NCI-H345 (cell line): ENCODE measurements at regions not wholly inside any gene's neighbourhood (a gene's known extent, or its start where the extent isn't known, plus 50 kb on each side); places are given as distances from the start of the nearest gene placed in this dataset.
"Not testable (repeated sequence)": the region's sequence is repeated elsewhere in the genome, so short reads cannot be mapped to it uniquely, and the experiment has no call there.

Experiments
- DNase-seq: peaks from one replicate; lab custom pipeline; 2025; lab: John Stamatoyannopoulos, UW

DNA sequence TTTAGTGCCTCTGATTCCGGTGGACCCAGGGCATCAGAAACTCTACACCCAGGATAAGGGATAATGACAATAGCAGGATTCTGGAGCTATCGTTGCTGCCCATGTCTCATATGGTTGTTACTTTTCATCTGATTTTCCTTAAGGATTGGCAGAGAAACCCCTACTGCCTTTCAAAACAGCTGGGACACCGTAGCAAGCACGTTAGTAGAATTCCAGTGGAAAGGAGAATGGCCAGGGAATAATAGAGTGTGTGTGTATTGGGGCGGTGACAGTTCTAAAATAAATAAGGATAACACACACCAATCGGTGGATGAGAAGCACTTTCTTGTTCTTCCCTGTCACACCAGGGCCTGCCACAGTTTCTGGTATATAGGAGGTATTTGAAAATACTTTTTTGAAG lies 251.8 kb downstream of the HAPSTR1 start:
- no peak for DNase-seq

DNA sequence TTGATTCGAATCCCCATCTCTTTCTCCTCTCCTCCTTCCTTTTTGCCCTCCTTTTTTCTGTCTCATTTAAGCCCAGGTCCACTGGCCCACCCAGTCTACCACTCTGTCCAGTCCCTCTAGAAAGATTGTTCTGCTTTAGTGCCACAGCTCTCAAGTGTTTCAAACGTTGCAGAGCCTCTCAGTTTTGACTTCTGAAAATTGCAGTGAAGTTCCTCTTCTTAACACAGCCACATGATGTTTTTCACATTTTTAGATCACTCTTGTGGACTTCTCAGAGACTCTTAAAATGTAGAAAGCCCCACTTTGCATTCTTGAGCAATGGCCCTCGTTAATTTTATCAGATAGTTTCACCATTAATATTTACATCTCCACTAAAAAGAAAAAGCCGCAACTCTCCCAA lies 253.1 kb downstream of the HAPSTR1 start:
- no peak for DNase-seq

DNA sequence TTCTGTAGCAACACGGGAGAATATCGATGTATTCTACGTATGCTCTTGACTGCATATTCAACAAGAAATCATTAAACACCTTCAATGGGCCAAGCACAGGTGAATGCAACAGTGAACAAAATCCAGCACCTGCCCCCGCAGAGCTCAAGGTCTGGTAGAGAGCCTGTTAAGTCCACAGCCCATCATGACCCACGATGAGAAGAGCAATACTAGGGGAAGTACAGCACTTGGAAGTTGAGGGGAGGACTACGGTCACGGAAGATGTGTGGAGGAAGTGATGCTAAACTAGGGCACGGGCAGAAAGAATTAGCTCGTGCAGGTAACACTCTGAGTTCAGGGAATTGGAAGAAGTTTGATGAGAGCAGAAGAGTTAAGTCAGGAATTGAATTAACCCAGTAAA lies 253.6 kb downstream of the HAPSTR1 start:
- no peak for DNase-seq

DNA sequence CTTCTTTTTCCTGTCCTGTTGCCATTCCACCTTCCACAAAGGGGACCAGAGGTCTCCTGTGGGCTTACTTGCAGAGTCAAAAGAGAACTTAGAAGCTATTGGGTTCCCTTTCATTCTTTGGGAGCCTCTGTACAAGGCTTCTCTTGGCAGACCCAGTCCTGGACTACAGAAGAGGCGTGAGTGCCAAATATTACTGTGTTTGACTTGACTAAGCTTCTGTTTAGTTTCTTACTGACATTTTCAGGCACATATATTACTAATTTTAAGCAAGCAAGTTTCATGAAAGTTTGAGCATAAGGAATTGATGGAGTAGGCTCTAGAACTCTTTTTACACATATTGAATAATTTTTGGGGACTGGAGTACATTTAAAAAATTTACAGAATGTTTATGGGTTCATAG lies 254.4 kb downstream of the HAPSTR1 start:
- no peak for DNase-seq

DNA sequence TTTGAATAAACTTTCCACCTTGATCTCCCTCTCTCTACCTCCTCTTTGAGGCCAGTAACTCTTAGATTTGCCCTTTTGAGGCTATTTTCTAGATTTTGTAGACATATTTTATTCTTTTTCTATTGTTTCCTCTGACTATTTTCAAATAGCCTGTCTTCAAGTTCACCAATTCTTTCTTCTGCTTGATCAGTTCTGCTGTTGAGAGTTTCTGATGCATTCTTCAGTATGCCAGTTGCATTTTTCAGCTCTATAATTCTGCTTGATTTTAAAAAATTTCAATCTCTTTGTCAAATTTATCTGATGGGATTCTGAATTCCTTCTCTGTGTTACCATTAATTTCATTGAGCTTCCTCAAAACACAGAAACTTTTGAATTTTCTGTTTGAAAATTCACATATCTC lies 257.5 kb downstream of the HAPSTR1 start:
- no peak for DNase-seq

DNA sequence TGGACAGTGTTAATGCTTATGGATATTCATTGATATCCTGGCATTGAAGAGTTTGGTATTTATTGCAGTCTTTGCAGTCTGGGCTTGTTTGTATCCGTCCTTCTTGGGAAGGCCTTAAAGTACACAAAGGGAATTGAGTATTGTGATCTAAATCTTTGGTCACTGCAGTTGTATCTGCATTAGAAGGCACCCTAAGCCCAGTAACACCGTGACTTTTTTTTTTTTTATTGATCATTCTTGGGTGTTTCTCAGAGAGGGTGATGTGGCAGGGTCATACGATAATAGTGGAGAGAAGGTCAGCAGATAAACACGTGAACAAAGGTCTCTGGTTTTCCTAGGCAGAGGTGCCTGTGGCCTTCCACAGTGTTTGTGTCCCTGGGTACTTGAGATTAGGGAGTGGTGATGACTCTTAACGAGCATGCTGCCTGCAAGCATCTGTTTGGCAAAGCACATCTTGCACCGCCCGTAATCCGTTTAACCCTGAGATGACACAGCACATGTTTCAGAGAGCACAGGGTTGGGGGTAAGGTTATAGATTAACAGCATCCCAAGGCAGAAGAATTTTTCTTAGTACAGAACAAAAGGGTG lies 258.0 kb downstream of the HAPSTR1 start:
- not testable (repeated sequence) for DNase-seq

DNA sequence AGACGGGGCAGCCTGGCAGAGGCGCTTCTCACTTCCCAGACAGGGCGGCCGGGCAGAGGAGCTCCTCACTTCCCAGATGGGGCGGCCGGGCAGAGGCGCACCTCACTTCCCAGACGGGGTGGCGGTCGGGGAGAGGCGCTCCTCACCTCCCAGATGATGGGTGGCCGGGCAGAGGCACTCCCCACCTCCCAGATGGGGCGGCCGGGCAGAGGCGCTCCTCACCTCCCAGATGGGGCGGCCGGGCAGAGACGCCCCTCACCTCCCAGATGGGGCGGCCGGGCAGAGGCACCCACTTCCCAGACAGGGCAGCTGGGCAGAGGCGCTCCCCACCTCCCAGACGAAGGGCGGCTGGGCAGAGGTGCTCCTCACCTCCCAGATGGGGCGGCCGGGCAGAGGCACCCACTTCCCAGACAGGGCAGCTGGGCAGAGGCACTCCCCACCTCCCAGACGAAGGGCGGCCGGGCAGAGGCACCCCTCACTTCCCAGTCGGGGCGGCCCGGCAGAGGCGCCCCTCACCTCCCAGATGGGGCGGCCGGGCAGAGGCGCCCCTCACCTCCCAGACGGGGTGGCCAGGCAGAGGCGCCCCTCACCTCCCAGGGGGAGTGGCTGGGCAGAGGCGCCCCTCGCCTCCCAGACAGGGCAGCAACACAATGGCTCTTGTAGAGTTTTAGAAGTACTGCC lies 258.8 kb downstream of the HAPSTR1 start:
- not testable (repeated sequence) for DNase-seq

DNA sequence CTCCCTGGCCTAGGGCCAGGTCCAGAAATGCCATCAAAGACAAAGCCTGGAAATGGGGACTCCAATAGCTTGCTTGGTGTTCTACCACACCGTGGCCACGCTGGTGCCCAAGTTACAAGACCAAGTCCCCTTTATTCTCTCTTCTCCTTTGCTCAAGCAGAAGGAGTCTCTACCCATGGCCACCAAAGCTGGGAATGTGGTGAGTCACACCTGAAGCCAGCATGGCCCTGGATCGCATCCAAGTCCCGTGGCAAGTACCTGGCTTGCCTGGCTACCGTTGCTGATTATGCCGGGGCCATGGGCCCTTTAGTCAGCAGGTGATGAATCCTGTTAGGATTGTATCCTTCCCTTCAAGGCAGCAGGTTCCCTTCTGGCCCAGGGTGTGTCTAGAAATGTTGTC lies 260.0 kb downstream of the HAPSTR1 start:
- no peak for DNase-seq

DNA sequence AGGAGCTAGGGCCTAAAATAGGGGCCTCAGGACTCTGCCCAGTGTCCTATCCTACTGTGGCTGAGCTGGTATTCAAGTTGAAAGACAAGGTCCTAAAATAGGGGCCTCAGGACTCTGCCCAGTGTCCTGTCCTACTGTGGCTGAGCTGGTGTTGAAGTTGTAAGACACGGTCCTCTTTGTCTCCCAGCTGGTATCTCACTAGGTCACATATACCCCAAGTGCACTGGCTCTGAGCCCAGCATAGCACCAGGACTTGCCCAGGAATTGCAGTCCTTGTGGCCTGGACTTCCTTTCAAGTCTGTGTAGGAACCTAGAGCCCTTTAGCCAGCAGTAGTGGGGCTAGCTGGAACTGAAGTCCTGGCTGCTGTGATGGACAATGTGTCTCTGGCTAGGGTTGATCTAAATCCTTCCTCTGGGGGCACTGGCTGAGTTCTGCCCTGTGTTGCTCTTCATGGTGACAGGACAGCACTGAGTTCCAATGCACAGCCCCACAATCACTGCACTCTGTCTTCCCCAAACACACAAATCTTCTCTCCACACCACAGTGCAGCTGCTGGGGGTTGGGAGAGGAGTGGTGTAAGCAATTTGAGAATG lies 260.5 kb downstream of the HAPSTR1 start:
- DNase-seq, result no peak

DNA sequence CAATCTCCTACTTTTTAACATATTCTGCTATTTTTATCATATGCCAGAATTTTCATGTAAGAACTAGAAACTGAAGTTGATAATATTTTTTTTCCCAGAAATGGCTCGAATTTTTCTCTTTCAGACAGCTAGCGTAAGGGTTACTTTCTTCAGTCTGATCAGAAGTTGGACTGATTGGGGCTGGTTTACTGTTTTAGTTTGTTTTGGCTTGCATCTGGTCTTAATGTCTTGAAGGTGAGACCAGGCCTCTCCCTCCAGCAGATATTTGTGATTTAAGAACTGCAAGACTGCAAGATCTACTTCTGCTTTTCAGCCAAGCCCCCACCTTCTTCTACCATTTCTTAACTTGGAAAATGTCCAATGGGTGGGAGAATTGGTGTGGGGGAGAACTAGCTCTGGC lies 266.4 kb downstream of the HAPSTR1 start:
- no peak for DNase-seq

DNA sequence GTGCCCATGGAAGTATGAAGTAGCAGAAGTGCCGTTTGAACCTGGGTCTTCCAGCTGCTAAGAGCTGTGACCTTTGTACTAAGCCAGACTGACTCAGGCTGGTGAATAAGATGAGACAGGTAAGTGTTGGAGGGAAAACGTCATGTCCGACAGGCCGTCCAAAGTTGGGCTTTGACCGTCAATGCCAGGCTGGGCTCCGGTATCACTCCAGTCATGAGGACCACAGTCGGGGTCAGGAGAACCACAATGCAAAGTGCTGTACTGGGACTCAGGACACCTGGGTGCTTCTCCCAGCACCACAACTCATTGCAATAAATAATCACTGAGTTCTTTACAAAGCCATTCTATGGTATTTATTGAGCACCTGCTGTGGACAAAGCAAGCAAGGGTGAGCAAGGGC lies 268.6 kb downstream of the HAPSTR1 start:
- DNase-seq, result no peak

DNA sequence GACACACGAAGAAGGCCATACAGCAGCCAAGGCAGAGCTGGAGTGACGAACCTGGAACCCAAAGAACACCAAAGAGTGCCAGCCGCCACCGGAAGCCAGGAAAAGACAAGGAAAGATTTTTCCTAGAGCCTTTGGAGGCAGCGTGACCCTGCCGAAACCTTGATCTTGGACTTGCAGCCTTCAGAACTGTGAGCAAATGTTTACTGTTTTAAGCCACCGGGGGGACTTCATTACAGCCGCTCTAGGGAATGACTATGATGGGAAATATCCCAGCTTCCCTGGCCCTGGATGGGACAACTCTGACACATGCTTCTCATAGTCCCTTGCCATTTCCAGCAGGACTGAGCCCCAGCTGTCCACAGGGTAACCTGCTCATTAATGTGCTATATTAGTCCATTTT lies 270.6 kb downstream of the HAPSTR1 start:
- DNase-seq, result no peak

DNA sequence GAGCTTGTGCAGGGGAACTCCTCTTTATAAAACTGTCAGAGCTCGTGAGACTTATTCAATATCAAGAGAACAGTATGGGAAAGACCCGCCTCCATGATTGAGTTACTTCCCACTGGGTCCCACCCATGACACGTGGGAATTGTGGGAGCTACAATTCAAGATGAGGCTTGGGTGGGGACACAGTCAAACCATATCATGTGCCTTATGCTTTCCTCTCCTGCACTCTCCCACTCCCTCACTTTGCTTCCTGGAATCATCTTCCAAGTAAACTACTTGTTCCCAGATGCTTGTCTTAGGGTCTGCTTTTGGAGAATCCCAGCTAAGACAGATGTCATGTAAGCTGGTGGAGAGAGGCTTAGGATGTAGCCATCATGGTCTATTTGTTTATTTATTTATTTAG lies 271.2 kb downstream of the HAPSTR1 start:
- no peak for DNase-seq

DNA sequence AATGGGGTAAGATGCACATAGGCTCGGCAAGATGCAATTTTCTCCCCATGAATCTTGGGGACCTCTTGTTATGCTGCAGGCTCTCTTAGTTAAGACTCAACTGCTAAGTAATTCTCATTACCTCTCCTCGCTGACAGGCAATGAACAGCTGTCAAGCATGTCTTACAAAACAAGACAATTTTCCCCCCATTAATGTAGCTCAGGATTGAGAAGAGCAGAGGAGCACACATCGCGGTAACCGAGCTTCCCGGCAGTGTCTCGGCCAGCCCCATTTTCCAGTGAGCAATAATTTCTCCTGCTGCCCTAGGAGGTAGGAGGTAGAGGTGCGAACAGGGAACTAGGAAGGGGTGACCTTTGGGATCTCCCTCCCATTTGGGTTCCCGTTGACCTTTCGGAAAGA lies 272.1 kb downstream of the HAPSTR1 start:
- no peak for DNase-seq

DNA sequence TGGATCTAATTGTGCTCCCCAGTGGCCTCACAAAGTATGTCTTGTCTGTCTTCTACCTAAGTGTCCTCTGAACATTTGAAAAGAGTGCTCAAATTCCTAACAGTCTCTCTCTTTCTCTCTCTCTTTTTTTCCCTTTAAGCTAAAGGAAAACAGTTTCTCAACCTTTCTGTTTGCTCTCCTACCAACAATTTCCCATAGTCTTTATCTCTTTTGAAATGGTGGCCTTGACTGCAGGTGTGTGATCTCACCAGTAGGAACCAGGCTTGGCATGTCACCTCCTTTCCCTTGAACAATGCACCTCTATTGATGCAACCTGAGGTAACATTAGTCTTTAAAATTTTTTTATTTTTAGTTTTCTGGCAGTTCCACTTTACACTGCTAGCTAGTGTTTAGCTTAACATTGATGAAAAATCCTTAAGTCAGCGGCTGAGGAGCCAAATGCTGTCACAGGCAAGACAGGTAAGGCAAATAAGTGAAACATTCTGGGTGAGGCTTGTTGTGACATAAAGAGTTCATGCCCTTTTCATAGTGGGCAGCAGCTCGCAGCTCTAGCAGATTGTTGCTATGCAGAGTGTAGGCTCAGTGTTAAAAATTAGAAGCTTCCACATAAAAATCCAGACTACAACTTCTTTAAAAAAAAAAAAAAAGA lies 273.4 kb downstream of the HAPSTR1 start:
- DNase-seq, result no peak

DNA sequence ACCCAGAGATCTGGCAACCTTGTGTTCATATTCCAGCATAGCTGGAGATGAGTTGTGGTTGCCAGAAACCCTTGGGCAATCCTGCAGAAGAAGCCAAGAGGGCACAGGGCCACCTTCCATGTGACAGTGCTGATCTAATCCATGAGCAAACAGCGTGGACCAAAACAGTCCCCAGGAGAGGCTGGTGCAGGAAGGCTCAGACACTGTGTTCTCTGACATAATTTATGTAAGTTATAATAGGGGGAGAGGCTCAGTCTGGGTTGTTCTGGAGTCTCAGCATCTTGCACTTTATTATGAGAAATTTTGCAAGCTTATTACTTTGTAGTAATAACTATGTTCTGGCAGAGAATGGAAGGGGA lies 273.9 kb downstream of the HAPSTR1 start:
- DNase-seq, result no peak

DNA sequence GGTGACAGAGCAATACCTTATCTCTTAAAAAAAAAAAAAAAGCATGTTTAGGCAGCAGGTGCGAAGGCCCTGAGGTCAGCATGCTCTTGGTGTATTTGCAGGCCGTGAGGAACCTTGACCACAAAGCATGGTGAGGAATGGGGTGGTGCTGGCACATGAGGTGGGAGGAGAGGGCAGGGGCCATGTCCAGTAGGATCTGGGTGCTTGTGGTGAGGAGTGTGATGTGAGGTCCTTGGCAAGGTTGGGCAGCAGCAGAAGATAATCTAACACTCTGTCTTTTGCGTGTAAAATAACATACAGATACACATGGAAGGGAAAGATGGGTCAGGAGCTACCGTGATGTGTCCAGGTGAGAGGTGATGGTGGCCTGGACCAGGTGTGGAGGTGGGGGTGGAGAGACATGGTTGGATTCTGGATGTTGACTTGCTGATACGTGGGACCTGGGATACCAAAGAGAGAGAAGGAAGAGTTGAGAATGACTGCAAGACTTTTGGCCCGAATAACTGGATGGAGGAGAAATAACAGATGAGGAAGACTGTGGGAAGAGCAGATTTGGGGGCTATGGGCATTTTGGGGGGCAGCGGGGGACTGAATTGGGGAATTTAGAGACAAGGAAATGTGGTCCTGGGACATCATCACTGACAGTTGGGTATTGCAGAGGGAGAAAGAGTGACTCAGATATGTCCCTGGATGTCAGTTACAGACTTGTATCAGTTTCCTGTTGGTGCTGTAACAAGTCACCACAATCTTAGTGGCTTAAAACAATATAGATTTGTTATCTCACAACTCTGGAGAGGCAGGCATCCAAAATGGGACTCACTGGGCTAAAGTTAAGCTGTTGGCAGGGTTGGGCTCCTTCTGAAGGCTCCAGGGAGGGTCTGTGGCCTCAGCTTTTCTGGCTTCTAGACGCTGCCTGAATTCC lies 274.9 kb downstream of the HAPSTR1 start:
- DNase-seq, result no peak

DNA sequence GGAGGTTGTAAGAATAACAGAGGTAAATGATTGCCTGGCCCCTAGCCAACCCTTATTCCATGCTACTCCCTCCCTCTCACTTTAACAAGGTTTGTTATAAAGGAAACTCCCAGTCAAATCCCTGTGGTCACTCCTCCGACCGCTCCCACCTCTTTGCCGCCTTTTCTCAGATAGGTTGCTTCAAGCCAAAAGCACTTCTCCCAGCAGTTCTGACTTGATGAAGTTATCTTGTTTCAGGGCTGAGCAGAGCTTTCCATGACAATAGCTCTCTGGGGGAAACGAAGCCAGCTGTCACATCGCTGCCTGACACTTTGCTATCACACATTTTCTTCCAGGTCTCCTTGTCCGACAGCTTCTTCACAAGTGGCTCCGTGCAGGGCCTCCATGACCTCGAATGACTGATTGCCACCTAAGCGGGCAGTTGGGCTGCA lies 278.6 kb downstream of the HAPSTR1 start:
- no peak for DNase-seq

DNA sequence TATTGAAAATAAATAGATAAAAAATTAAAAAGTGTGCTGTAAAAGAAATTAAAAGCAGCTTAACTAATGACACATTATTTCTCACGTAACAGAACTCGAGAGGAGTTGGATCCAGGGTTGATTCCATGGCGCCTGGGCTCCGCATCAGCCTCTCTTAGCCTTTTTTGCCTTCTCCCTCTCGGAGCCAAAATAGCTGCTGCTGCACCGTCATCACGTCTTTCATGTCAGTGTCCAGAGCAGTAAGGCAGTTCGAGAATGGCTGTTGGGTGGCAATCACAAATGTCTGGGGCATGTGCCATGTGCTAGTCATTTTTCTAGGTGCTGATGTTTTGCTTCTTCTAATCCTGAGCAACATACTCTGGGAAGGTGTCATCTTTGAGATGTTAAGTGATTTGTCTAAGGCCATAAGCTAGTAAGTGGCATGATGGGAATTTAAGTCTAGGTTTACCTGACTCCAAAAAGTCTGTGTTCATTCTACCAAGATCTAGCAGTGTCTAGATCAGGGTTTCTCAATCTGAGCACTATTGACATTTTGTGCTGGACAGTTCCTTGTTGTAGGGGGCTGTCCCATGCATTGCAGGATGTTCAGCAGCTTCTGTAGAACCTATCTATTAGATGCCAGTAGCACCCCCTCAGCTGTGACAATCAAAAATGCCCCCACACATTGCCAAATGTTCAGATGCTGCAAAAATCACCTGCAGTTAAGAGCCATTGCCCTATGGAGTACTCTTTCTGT lies 280.4 kb downstream of the HAPSTR1 start:
- DNase-seq, result no peak

DNA sequence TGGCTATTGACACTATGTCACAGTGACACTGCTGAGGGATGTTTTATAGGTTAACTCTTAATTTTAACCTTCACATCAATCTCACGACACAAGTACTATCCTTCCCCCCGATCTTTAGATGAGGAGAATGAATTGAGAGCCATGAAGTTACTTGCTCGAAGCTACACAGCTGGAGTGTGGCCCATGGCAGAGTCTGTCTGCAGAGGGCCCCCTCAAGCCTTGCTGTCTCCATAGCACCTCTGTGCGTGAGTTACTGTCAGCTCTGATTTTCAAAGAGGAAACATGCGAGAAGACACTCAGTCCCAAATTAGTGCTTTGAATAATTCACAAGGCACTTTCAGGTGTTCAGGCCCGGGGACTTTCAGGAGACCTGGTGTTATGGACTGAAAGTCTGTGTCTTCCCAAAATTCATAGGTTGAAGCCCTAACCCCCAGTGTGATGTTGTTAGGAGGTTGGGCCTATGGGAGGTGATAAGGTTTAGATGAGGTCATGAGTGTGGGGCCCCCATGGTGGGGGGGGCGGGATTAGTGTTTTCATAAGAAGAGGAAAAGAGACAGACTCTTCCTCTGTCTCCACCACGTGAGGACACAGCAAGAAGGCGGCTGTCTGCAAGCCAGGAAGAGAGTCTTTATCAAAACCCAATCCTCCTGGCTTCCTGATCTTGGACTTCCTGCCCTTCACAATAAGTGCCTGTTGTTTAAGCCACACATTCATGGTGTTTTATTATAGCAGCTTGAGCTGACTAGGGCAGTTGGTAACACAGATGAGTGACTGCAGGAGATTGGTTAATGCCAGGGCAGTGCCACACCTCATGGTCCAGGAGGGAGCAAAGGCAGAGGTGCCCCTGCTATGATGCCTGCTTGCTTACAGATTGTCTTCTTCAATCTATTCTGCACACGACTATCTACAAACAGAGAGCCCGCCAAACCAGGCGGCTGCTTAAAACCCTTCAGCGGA lies 281.8 kb downstream of the HAPSTR1 start:
- DNase-seq, result no peak
